ENCODE measurements at regions not wholly inside any gene's neighbourhood (a gene's known extent, or its start where the extent isn't known, plus 50 kb on each side); places are given as distances from the start of the nearest gene placed in this dataset.

- ChIA-PET CTCF (no interaction called here), POLR2A (no interaction called here)
- H3K27ac Mint-ChIP-seq = no peak overlapping the region
- no peaks in the 10 kb centered on the region for H3K27me3 Mint-ChIP-seq
- H3K4me3 Mint-ChIP-seq = no peak overlapping the region
- Histone ChIP-seq H3K27ac (ENCODE audit: low read length) (no peak overlapping the region), H3K4me3 (ENCODE audit: control insufficient read depth in 1 of 2, extremely low read depth in 1 of 2, low read length in 1 of 2) (no peak overlapping the region), H3K27me3 (replicated peaks in 1 of 2; ENCODE audit: control insufficient read depth in 2 of 2, extremely low read depth in 1 of 2, insufficient read depth in 2 of 2, low read length in 1 of 2) (no peaks in the 10 kb centered on the region), H3K36me3 (ENCODE audit: control insufficient read depth in 2 of 2, extremely low read depth in 1 of 2, insufficient read depth in 1 of 2, low read length in 1 of 2) (no peaks in the 10 kb centered on the region), H3K4me1 (ENCODE audit: control insufficient read depth in 1 of 2, extremely low read depth in 1 of 2, insufficient read depth in 2 of 2, low read length in 2 of 2) (no peaks in the 10 kb centered on the region), H3K9me3 (no peaks in the 10 kb centered on the region)
- WGBS (ENCODE audit: insufficient coverage) = 89% methylated on average over 1 of the region's 1 CpG
- no peaks in the 10 kb centered on the region for H3K36me3 Mint-ChIP-seq
- ATAC-seq (replicated peaks in 1 of 4) (no peak), DNase-seq (no peak)
- H3K9me3 Mint-ChIP-seq = peaks cover 0 to 5% (median 3%) of the 10 kb centered on the region in 3 donors
- no peaks in the 10 kb centered on the region for H3K4me1 Mint-ChIP-seq
Measured at GRCh38 chr11:92104349-92104748, 120.3 kb upstream of the FAT3 start.

- DNase-seq = no peak
- ATAC-seq (replicated peaks in 1 of 4) = no peak
- Mint-ChIP-seq H3K27ac (no peak overlapping the region), H3K4me1 (no peaks in the 10 kb centered on the region), H3K9me3 (peaks cover 2 to 7% (median 5%) of the 10 kb centered on the region in 3 donors), H3K27me3 (no peaks in the 10 kb centered on the region), H3K36me3 (no peaks in the 10 kb centered on the region), H3K4me3 (no peak overlapping the region)
- no peaks in the 10 kb centered on the region for H3K4me1 ChIP-seq (ENCODE audit: control insufficient read depth in 1 of 2, extremely low read depth in 1 of 2, insufficient read depth in 2 of 2, low read length in 2 of 2)
- no CpG with 5 or more reads among the region's 1 CpG for WGBS (ENCODE audit: insufficient coverage)
- H3K36me3 ChIP-seq (ENCODE audit: control insufficient read depth in 2 of 2, extremely low read depth in 1 of 2, insufficient read depth in 1 of 2, low read length in 1 of 2) = no peaks in the 10 kb centered on the region
- no peak overlapping the region for H3K27ac ChIP-seq (ENCODE audit: low read length)
- CTCF ChIA-PET = no interaction called here
- no peak overlapping the region for H3K4me3 ChIP-seq (ENCODE audit: control insufficient read depth in 1 of 2, extremely low read depth in 1 of 2, low read length in 1 of 2)
- H3K9me3 ChIP-seq = no peaks in the 10 kb centered on the region
- POLR2A ChIA-PET = no interaction called here
- no peaks in the 10 kb centered on the region for H3K27me3 ChIP-seq (replicated peaks in 1 of 2; ENCODE audit: control insufficient read depth in 2 of 2, extremely low read depth in 1 of 2, insufficient read depth in 2 of 2, low read length in 1 of 2)
Measured at GRCh38 chr11:92101920-92102319, 122.7 kb upstream of the FAT3 start.

GRCh38 chr11:92099183-92099582 is 125.4 kb upstream of the FAT3 start:
- H3K9me3 Mint-ChIP-seq = peaks cover 2 to 7% (median 5%) of the 10 kb centered on the region in 3 donors
- WGBS (ENCODE audit: insufficient coverage) = no CpG with 5 or more reads among the region's 1 CpG

GRCh38 chr11:92098172-92098571 is 126.4 kb upstream of the FAT3 start:
- ChIA-PET POLR2A (no interaction called here), CTCF (no interaction called here)
- Histone ChIP-seq H3K27me3 (replicated peaks in 1 of 2; ENCODE audit: control insufficient read depth in 2 of 2, extremely low read depth in 1 of 2, insufficient read depth in 2 of 2, low read length in 1 of 2) (no peaks in the 10 kb centered on the region), H3K9me3 (no peaks in the 10 kb centered on the region), H3K36me3 (ENCODE audit: control insufficient read depth in 2 of 2, extremely low read depth in 1 of 2, insufficient read depth in 1 of 2, low read length in 1 of 2) (no peaks in the 10 kb centered on the region), H3K4me3 (ENCODE audit: control insufficient read depth in 1 of 2, extremely low read depth in 1 of 2, low read length in 1 of 2) (no peak overlapping the region), H3K27ac (ENCODE audit: low read length) (no peak overlapping the region), H3K4me1 (ENCODE audit: control insufficient read depth in 1 of 2, extremely low read depth in 1 of 2, insufficient read depth in 2 of 2, low read length in 2 of 2) (no peaks in the 10 kb centered on the region)
- no peak for DNase-seq
- Mint-ChIP-seq H3K4me3 (no peak overlapping the region), H3K27ac (no peak overlapping the region), H3K9me3 (peaks cover 4 to 9% (median 6%) of the 10 kb centered on the region in 3 donors), H3K4me1 (no peaks in the 10 kb centered on the region), H3K27me3 (no peaks in the 10 kb centered on the region), H3K36me3 (no peaks in the 10 kb centered on the region)
- no CpG with 5 or more reads among the region's 2 CpGs for WGBS (ENCODE audit: insufficient coverage)
- no peak for ATAC-seq (replicated peaks in 1 of 4)

More at GRCh38 chr11:92099183-92099582, 125.4 kb upstream of the FAT3 start:
- H3K4me1 Mint-ChIP-seq = no peaks in the 10 kb centered on the region
- H3K4me3 ChIP-seq (ENCODE audit: control insufficient read depth in 1 of 2, extremely low read depth in 1 of 2, low read length in 1 of 2) = no peak overlapping the region
- ChIA-PET POLR2A (no interaction called here), CTCF (no interaction called here)
- H3K27me3 Mint-ChIP-seq = no peaks in the 10 kb centered on the region
- no peaks in the 10 kb centered on the region for H3K4me1 ChIP-seq (ENCODE audit: control insufficient read depth in 1 of 2, extremely low read depth in 1 of 2, insufficient read depth in 2 of 2, low read length in 2 of 2)
- H3K9me3 ChIP-seq = no peaks in the 10 kb centered on the region
- H3K36me3 Mint-ChIP-seq = no peaks in the 10 kb centered on the region
- no peak overlapping the region for H3K4me3 Mint-ChIP-seq
- DNase-seq = no peak
- H3K27ac Mint-ChIP-seq = no peak overlapping the region
- H3K27ac ChIP-seq (ENCODE audit: low read length) = no peak overlapping the region
- H3K36me3 ChIP-seq (ENCODE audit: control insufficient read depth in 2 of 2, extremely low read depth in 1 of 2, insufficient read depth in 1 of 2, low read length in 1 of 2) = no peaks in the 10 kb centered on the region
- H3K27me3 ChIP-seq (replicated peaks in 1 of 2; ENCODE audit: control insufficient read depth in 2 of 2, extremely low read depth in 1 of 2, insufficient read depth in 2 of 2, low read length in 1 of 2) = no peaks in the 10 kb centered on the region
- no peak for ATAC-seq (replicated peaks in 1 of 4)

- no peaks in the 10 kb centered on the region for H3K27me3 ChIP-seq (replicated peaks in 1 of 2; ENCODE audit: control insufficient read depth in 2 of 2, extremely low read depth in 1 of 2, insufficient read depth in 2 of 2, low read length in 1 of 2)
- WGBS (ENCODE audit: insufficient coverage) = 78% methylated on average over 3 of the region's 5 CpGs
- DNase-seq (no peak), ATAC-seq (replicated peaks in 1 of 4) (no peak)
- no peaks in the 10 kb centered on the region for H3K4me1 ChIP-seq (ENCODE audit: control insufficient read depth in 1 of 2, extremely low read depth in 1 of 2, insufficient read depth in 2 of 2, low read length in 2 of 2)
- H3K27ac ChIP-seq (ENCODE audit: low read length) = no peak overlapping the region
- no peaks in the 10 kb centered on the region for H3K9me3 ChIP-seq
- Mint-ChIP-seq H3K4me3 (no peak overlapping the region), H3K27ac (no peak overlapping the region), H3K4me1 (no peaks in the 10 kb centered on the region), H3K27me3 (no peaks in the 10 kb centered on the region), H3K9me3 (peaks cover 8 to 24% (median 14%) of the 10 kb centered on the region in 3 donors), H3K36me3 (no peaks in the 10 kb centered on the region)
- POLR2A ChIA-PET = no interaction called here
- CTCF ChIA-PET = no interaction called here
- H3K4me3 ChIP-seq (ENCODE audit: control insufficient read depth in 1 of 2, extremely low read depth in 1 of 2, low read length in 1 of 2) = no peak overlapping the region
- H3K36me3 ChIP-seq (ENCODE audit: control insufficient read depth in 2 of 2, extremely low read depth in 1 of 2, insufficient read depth in 1 of 2, low read length in 1 of 2) = no peaks in the 10 kb centered on the region
Measured at GRCh38 chr11:92087725-92088537, 136.7 kb upstream of the FAT3 start.

GRCh38 chr11:92083123-92083522 is 141.5 kb upstream of the FAT3 start:
- no peaks in the 10 kb centered on the region for H3K36me3 Mint-ChIP-seq
- Histone ChIP-seq H3K27ac (ENCODE audit: low read length) (no peak overlapping the region), H3K9me3 (no peaks in the 10 kb centered on the region), H3K27me3 (replicated peaks in 1 of 2; ENCODE audit: control insufficient read depth in 2 of 2, extremely low read depth in 1 of 2, insufficient read depth in 2 of 2, low read length in 1 of 2) (no peaks in the 10 kb centered on the region), H3K4me3 (ENCODE audit: control insufficient read depth in 1 of 2, extremely low read depth in 1 of 2, low read length in 1 of 2) (no peak overlapping the region), H3K36me3 (ENCODE audit: control insufficient read depth in 2 of 2, extremely low read depth in 1 of 2, insufficient read depth in 1 of 2, low read length in 1 of 2) (no peaks in the 10 kb centered on the region), H3K4me1 (ENCODE audit: control insufficient read depth in 1 of 2, extremely low read depth in 1 of 2, insufficient read depth in 2 of 2, low read length in 2 of 2) (no peaks in the 10 kb centered on the region)
- ChIA-PET POLR2A (no interaction called here), CTCF (no interaction called here)
- no peaks in the 10 kb centered on the region for H3K27me3 Mint-ChIP-seq
- DNase-seq (no peak), ATAC-seq (replicated peaks in 1 of 4) (no peak)
- no peak overlapping the region for H3K4me3 Mint-ChIP-seq
- no peaks in the 10 kb centered on the region for H3K4me1 Mint-ChIP-seq
- H3K9me3 Mint-ChIP-seq = peaks cover 4 to 18% (median 18%) of the 10 kb centered on the region in 3 donors
- WGBS (ENCODE audit: insufficient coverage) = 88% methylated on average over 1 of the region's 3 CpGs
- H3K27ac Mint-ChIP-seq = no peak overlapping the region

- ChIA-PET CTCF (no interaction called here), POLR2A (no interaction called here)
- DNase-seq (no peak), ATAC-seq (replicated peaks in 1 of 4) (no peak)
- H3K9me3 ChIP-seq = no peaks in the 10 kb centered on the region
- H3K4me3 ChIP-seq (ENCODE audit: control insufficient read depth in 1 of 2, extremely low read depth in 1 of 2, low read length in 1 of 2) = no peak overlapping the region
- Mint-ChIP-seq H3K9me3 (peaks cover 0 to 18% (median 14%) of the 10 kb centered on the region in 3 donors), H3K4me3 (no peak overlapping the region), H3K4me1 (no peaks in the 10 kb centered on the region), H3K27ac (no peak overlapping the region), H3K27me3 (no peaks in the 10 kb centered on the region), H3K36me3 (no peaks in the 10 kb centered on the region)
- no peaks in the 10 kb centered on the region for H3K4me1 ChIP-seq (ENCODE audit: control insufficient read depth in 1 of 2, extremely low read depth in 1 of 2, insufficient read depth in 2 of 2, low read length in 2 of 2)
- H3K36me3 ChIP-seq (ENCODE audit: control insufficient read depth in 2 of 2, extremely low read depth in 1 of 2, insufficient read depth in 1 of 2, low read length in 1 of 2) = no peaks in the 10 kb centered on the region
- H3K27me3 ChIP-seq (replicated peaks in 1 of 2; ENCODE audit: control insufficient read depth in 2 of 2, extremely low read depth in 1 of 2, insufficient read depth in 2 of 2, low read length in 1 of 2) = no peaks in the 10 kb centered on the region
- H3K27ac ChIP-seq (ENCODE audit: low read length) = no peak overlapping the region
Measured at GRCh38 chr11:92082652-92083051, 142.0 kb upstream of the FAT3 start.
